ACC112 (cell line): ENCODE measurements at regions not wholly inside any gene's neighbourhood (a gene's known extent, or its start where the extent isn't known, plus 50 kb on each side); places are given as distances from the start of the nearest gene placed in this dataset.

Experiments used
- H2AFZ ChIP-seq: fragments of 200-600 bp; sonication (generic); one replicate; pipeline ENCODE4 v1.6.0; 2017; ENCODE audit warnings: antibody characterized with exemption, low read length; ENCODE audit not compliant: unreplicated experiment
- H3K27ac ChIP-seq: fragments of 200-600 bp; sonication (generic); 2 replicates; pipeline ENCODE4 v1.5.1; 2014; ENCODE audit warnings: low read depth, mild to moderate bottlenecking, antibody characterized with exemption, low read length, moderate library complexity
- H3K27me3 ChIP-seq: fragments of 200-600 bp; sonication (generic); 2 replicates; pipeline ENCODE4 v1.6.1; 2014; ENCODE audit warnings: mild to moderate bottlenecking, antibody characterized with exemption, low read length, moderate library complexity, mixed read lengths; ENCODE audit not compliant: insufficient read depth
- H3K36me3 ChIP-seq: fragments of 200-600 bp; sonication (generic); 2 replicates; pipeline ENCODE4 v1.6.1; 2016; ENCODE audit warnings: mild to moderate bottlenecking, antibody characterized with exemption, low read length, moderate library complexity, mixed read lengths; ENCODE audit not compliant: insufficient read depth
- H3K4me1 ChIP-seq: fragments of 200-600 bp; sonication (generic); one replicate; pipeline ENCODE4 v1.6.1; 2016; ENCODE audit warnings: low read length, mixed read lengths; ENCODE audit not compliant: insufficient read depth, unreplicated experiment, control insufficient read depth
- H3K4me3 ChIP-seq: fragments of 200-600 bp; sonication (generic); 2 replicates; pipeline ENCODE4 v1.5.1; 2014; ENCODE audit warnings: mild to moderate bottlenecking, low read depth, low read length
- H3K79me2 ChIP-seq: fragments of 200-600 bp; sonication (generic); one replicate; pipeline ENCODE4 v1.6.0; 2016; ENCODE audit warnings: low read length; ENCODE audit not compliant: control insufficient read depth, unreplicated experiment, insufficient read depth

DNA sequence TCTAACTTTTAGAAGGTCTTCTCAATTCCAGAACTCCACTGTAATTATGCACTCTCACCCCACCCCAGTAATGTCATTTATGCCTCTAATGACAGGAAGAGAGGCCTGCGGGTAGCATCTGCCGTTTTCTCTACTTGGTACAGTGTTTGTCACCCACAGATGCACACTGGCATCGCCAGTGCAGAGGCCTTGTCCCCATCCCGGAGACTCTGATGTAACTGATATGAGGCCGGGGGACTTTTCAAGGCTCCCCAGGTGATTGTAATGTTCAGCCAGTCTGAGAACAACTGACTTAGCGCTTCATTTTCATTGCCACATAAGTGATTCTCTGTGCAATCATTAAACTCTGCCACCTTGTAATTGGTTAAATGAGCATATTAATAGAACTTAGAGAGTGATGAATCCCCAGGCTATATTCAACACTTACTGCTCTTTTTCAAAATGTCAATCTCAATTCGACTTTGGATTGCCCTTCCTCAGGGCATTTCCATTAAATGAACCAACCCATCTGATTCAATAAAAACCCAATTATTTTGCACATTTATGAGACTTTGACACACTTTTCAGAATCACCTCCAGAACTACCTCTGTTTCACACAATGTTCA, 113.2 kb downstream of the HERPUD2 start:
- no peak overlapping the region for H3K4me3 ChIP-seq
- H2AFZ ChIP-seq, result no peak overlapping the region
- no peaks in the 10 kb centered on the region for H3K79me2 ChIP-seq
- H3K36me3 ChIP-seq, result no peaks in the 10 kb centered on the region
- H3K27ac ChIP-seq, result no peak overlapping the region
- H3K27me3 ChIP-seq, result peaks cover 13% of the 10 kb centered on the region
- no peaks in the 10 kb centered on the region for H3K4me1 ChIP-seq

- H3K79me2 ChIP-seq, result no peaks in the 10 kb centered on the region
- peaks cover 39% of the 10 kb centered on the region for H3K27me3 ChIP-seq
- H3K4me1 ChIP-seq, result no peaks in the 10 kb centered on the region
- H3K27ac ChIP-seq, result no peak overlapping the region
- H2AFZ ChIP-seq, result no peak overlapping the region
- no peaks in the 10 kb centered on the region for H3K36me3 ChIP-seq
- no peak overlapping the region for H3K4me3 ChIP-seq
Measured at GRCh38 chr7:35576031-35576573, 118.8 kb downstream of the HERPUD2 start.

- Histone ChIP-seq H3K27me3 (peaks cover 64% of the 10 kb centered on the region), H3K4me3 (no peak overlapping the region), H3K36me3 (no peaks in the 10 kb centered on the region), H2AFZ (no peak overlapping the region), H3K4me1 (no peaks in the 10 kb centered on the region), H3K27ac (no peak overlapping the region), H3K79me2 (no peaks in the 10 kb centered on the region)
Measured at GRCh38 chr7:35571611-35572240, 123.2 kb downstream of the HERPUD2 start.

- no peak overlapping the region for H3K4me3 ChIP-seq
- H3K27me3 ChIP-seq, result peaks cover 66% of the 10 kb centered on the region
- no peaks in the 10 kb centered on the region for H3K79me2 ChIP-seq
- no peak overlapping the region for H3K27ac ChIP-seq
- H3K36me3 ChIP-seq, result no peaks in the 10 kb centered on the region
- H2AFZ ChIP-seq, result no peak overlapping the region
- H3K4me1 ChIP-seq, result no peaks in the 10 kb centered on the region
Measured at GRCh38 chr7:35570937-35571336, 124.0 kb downstream of the HERPUD2 start.

GRCh38 chr7:35565927-35566326, 129.0 kb downstream of the HERPUD2 start:
- H3K79me2 ChIP-seq, result no peaks in the 10 kb centered on the region
- H3K27me3 ChIP-seq, result peaks cover 89% of the 10 kb centered on the region
- H3K4me3 ChIP-seq, result no peak overlapping the region
- no peaks in the 10 kb centered on the region for H3K4me1 ChIP-seq
- H2AFZ ChIP-seq, result no peak overlapping the region
- H3K36me3 ChIP-seq, result no peaks in the 10 kb centered on the region
- H3K27ac ChIP-seq, result no peak overlapping the region

DNA sequence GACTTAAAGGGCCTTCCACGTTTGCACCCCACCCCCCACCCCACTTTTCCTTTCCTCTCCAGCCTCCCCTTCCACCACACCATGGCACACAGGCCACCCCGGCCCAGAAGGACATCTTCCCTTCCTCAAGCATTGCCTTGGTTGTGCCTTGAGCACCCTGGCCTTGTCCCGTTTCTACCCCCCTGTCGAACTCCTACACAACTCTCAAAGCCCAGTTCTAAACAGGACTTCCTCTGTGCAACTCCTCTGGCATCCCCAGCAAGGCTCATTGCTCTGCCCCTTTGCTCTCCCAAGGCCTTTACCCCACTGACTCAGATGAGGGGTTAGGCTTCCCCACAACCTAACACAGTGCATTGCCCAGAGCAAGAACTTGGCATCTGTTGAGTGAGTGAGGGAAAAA, 136.1 kb downstream of the HERPUD2 start:
- Histone ChIP-seq H3K4me3 (no peak overlapping the region), H3K27ac (no peak overlapping the region), H3K79me2 (no peaks in the 10 kb centered on the region)

GRCh38 chr7:35556515-35557471, 138.1 kb downstream of the HERPUD2 start:
- Histone ChIP-seq H3K27me3 (peaks cover 52% of the 10 kb centered on the region), H3K36me3 (no peaks in the 10 kb centered on the region), H3K4me3 (no peak overlapping the region), H2AFZ (no peak overlapping the region), H3K79me2 (no peaks in the 10 kb centered on the region), H3K4me1 (no peaks in the 10 kb centered on the region), H3K27ac (no peak overlapping the region)

More for the DNA sequence above, 136.1 kb downstream of the HERPUD2 start:
- Histone ChIP-seq H2AFZ (no peak overlapping the region), H3K36me3 (no peaks in the 10 kb centered on the region), H3K4me1 (no peaks in the 10 kb centered on the region), H3K27me3 (peaks cover 53% of the 10 kb centered on the region)

DNA sequence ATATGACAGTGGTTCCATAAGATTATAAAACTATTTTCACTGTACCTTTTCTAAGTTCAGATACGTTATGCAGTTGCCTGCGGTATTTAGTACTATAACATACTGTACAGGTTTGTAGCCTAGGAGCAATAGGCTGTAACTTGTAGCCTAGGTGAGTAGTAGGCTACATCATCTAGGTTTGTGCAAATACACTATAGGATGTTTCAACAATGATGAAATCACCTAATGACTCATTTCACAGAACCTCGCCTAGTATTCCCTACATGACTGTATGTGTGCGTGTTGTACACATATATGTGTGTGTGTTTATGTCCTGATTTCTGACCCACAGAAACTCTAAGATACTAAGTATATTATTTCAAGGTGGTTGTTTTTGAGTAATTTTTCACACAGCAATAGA, 139.0 kb downstream of the HERPUD2 start:
- Histone ChIP-seq H3K79me2 (no peaks in the 10 kb centered on the region), H3K27me3 (peaks cover 52% of the 10 kb centered on the region), H3K4me3 (no peak overlapping the region), H3K36me3 (no peaks in the 10 kb centered on the region), H2AFZ (no peak overlapping the region), H3K27ac (no peak overlapping the region), H3K4me1 (no peaks in the 10 kb centered on the region)

DNA sequence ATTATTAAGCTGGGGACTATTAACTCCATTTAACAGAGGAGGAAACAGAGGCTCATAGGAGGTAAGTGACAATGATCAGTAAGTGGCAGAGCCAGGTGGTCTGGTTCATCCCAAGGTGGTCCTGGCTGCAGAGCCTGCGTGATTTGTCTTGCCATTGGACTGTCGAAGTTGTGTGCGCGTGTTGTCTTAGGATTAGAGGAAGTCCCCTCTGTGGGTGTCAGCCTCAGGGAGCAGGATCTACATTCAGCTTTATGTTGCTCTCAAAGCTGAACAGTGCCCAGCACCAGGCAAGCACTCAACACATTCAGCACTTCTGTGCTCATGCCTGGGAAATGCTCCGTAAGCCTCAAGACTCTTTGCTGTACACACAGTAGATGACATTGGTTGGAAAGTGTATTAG, 139.5 kb downstream of the HERPUD2 start:
- Histone ChIP-seq H2AFZ (no peak overlapping the region), H3K4me1 (no peaks in the 10 kb centered on the region), H3K36me3 (no peaks in the 10 kb centered on the region)

GRCh38 chr7:35553519-35553918, 141.4 kb downstream of the HERPUD2 start:
- Histone ChIP-seq H3K36me3 (no peaks in the 10 kb centered on the region), H2AFZ (no peak overlapping the region), H3K79me2 (no peaks in the 10 kb centered on the region), H3K27ac (no peak overlapping the region), H3K4me3 (no peak overlapping the region), H3K27me3 (peaks cover 65% of the 10 kb centered on the region), H3K4me1 (no peaks in the 10 kb centered on the region)

More for the DNA sequence above, 139.5 kb downstream of the HERPUD2 start:
- H3K27me3 ChIP-seq, result peaks cover 52% of the 10 kb centered on the region
- no peak overlapping the region for H3K27ac ChIP-seq
- H3K79me2 ChIP-seq, result no peaks in the 10 kb centered on the region
- H3K4me3 ChIP-seq, result no peak overlapping the region
